Tibial nerve (tissue), 4 donors: ENCODE measurements at regions not wholly inside any gene's neighbourhood (a gene's known extent, or its start where the extent isn't known, plus 50 kb on each side); places are given as distances from the start of the nearest gene placed in this dataset.

Experiments used
- EP300 ChIP-seq, 2 donors: sonication (generic); formaldehyde crosslinking; IDR thresholded peaks; one replicate each; pipeline ENCODE4 v1.6.1; 2017; ENCODE audit warnings: antibody characterized with exemption in 2 of 2, mild to moderate bottlenecking in 1 of 2
- POLR2A ChIP-seq, 2 donors: fragments of 450-650 bp; IDR thresholded peaks; one replicate each; pipeline ENCODE4 v1.6.1; 2017; ENCODE audit warnings: antibody characterized with exemption in 2 of 2, mild to moderate bottlenecking in 2 of 2, moderate library complexity in 2 of 2
- TF ChIP-seq, protein P1 (sequence below), 5 experiments: fragments of 200-600 bp in 3 of 5; fragments of 450-650 bp in 2 of 5; sonication (generic) in 3 of 5; IDR thresholded peaks; one replicate each; pipeline ENCODE4 v1.5.1; 2016 to 2019; ENCODE audit warnings: antibody characterized with exemption in 5 of 5, mild to moderate bottlenecking in 3 of 5, moderate library complexity in 2 of 5

DNA sequence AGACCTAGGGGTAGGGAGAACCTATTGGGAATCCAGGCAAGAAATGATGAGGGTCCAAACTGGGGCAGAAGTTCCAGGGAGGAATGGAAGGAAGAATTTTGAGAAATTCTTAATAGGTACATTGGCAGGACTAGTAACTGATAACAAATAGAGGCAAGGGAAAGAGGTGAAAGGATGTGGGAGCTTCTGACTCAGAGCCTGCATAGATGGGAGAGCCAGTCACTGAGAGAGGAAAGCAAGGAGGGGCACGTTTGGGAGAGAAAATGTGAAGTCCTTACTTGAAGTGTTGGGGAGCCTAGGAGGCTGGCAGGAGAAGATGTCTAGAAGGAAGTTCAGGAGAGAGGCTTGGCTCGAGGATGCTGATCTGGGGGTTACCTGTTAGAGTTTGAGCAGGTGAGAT, 104.6 kb upstream of the NCAM1 start:
- TF ChIP-seq, protein P1, sequence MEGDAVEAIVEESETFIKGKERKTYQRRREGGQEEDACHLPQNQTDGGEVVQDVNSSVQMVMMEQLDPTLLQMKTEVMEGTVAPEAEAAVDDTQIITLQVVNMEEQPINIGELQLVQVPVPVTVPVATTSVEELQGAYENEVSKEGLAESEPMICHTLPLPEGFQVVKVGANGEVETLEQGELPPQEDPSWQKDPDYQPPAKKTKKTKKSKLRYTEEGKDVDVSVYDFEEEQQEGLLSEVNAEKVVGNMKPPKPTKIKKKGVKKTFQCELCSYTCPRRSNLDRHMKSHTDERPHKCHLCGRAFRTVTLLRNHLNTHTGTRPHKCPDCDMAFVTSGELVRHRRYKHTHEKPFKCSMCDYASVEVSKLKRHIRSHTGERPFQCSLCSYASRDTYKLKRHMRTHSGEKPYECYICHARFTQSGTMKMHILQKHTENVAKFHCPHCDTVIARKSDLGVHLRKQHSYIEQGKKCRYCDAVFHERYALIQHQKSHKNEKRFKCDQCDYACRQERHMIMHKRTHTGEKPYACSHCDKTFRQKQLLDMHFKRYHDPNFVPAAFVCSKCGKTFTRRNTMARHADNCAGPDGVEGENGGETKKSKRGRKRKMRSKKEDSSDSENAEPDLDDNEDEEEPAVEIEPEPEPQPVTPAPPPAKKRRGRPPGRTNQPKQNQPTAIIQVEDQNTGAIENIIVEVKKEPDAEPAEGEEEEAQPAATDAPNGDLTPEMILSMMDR (IDR thresholded peaks at IDR 0.05), result no peak
- no peak for TF ChIP-seq POLR2A (IDR thresholded peaks at IDR 0.05)
- no peak for TF ChIP-seq EP300 (IDR thresholded peaks at IDR 0.05)
